NCI-H2171 treated with DMSO at 0.1 percent for 48 hours (cell line): ENCODE measurements at regions not wholly inside any gene's neighbourhood (a gene's known extent, or its start where the extent isn't known, plus 50 kb on each side); places are given as distances from the start of the nearest gene placed in this dataset.

ENCODE experiments used
- DNase-seq: peaks from one replicate; lab custom pipeline; 2025; lab: John Stamatoyannopoulos, UW

DNA sequence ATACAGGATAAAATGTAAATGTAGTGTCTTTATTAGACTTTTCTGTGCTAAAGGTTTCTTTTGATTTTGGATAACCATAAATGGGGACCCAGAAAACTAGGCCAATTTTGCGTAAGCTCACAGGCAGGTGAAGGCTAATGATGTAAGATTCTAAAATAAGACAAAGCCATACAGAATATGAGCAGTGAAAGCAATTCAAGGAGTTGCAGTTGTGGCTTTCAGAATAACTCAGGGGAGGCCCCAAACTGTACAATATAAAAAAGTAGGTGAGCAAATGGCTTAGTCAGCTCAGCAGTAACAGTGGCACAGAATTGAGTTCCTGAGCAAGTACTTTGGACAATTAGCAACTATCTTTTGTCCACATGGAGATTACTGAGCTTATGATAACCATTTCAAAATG lies 81.7 kb upstream of the NRP1 start:
- DNase-seq = no peak

GRCh38 chr10:33414841-33415240 lies 80.4 kb upstream of the NRP1 start:
- no peak for DNase-seq

- no peak for DNase-seq
Measured at GRCh38 chr10:33412653-33413361, 78.3 kb upstream of the NRP1 start.

- no peak for DNase-seq
Measured at GRCh38 chr10:33412241-33412640, 77.8 kb upstream of the NRP1 start.

DNA sequence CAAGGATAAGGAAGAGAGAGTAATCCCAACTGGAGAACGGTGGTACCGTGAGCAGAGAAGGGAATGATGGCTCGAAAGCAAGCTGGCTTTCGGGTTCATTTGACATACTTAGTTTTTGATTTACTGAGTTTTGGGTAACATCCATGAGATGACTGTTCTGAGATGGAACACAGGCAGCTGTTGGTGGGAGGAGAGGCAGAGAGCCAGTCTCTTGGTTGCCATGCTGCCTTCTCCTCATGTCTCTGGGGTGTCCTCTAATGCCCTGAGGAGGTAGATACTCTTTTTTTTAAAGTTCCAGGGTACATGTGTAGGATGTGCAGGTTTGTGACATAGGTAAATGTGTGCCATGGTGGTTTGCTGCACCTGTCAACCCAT lies 76.4 kb upstream of the NRP1 start:
- DNase-seq = no peak

DNA sequence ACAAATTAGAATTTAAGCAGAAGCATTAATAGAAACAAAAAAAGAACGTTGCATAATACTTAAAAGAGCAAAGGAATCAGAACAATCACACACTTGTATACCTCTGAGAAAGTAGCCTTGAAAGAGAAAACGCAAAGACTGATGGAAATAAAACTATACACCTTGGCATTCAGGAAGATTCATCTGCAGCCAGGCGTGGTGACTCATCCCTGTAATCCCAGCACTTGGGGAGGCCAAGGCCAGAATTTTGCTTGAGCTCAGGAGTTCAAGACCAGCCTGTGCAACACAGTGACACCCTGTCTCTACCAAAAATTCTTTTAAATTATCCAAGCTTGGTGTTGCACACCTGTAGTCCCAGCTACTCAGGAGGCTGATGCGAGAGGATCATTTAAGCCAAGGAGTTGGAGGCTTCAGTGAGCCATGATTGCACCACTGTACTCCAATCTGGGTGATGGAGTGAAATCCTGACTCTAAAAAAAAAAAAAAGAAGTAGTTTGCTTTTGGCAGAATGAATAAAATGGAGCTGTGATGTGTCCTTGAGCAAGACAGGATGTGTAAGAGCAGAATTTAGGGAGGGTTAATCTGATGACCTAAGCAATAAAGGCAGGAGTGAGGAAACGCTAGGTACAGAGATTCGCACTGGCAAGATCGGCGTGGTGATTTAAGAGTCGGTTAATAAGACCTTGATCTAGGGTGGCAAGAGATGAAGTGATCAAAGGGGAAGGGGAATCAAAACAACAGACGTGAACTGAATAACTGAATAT lies 75.8 kb upstream of the NRP1 start:
- DNase-seq = no peak

- DNase-seq = no peak
Measured at GRCh38 chr10:33406596-33406995, 72.1 kb upstream of the NRP1 start.

DNA sequence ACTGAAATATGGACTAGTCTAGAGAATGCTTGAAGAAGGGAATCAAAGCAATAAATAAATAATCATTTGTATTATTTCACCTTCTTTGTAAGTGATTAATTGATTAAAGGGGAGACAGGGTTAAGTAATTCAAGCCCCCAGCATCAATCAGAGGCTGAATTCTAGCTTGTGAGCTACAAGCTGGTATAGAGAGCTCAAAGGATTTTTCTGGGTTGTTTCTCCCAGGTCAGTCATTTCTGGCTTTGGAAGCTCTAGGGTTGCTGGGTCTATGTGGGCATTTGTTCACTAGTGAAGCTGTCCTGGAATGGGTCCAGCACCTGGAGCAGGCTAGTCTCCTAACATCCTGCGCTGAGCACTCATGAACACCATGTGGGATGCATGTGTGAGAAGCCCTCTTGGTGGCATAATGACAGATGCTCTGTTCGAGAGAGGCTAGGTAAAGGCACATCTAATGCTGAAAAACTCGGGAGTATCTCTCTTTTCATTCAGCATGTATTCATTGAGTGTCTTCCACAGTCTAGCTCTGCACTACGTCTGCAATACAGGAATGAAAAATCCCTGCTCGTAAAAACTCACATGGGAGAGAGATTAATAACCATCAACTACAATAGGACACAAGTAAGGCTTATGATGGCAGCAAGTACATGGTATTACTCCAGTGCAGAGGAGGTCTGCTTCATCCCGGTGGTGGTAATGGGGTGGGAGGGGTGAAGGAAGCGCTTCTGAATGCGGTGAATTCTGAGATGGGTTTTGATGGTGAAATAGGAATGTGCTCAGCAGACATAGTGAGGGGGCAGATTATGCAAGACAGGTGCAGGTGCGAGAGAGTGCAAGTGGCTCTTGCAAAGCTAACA lies 68.0 kb upstream of the NRP1 start:
- DNase-seq = no peak

DNA sequence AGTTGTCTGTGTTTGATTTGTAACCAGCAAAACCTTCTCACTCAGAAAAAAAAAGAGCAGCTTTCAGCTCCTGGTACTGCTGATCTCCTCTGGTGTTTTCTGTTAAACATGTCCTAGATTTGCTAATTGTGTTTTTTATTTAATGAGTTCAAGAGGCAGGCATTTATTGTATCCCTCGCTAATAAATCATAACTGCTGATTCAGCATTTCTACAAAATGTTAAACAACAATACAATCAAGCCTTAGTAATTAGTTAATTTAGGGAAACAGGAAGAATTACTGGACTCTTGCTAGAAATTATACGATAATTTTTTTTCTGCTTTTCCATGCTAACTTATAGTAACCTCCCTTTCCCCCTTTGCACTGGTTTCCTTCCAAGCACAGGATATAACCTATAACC lies 66.8 kb upstream of the NRP1 start:
- no peak for DNase-seq

DNA sequence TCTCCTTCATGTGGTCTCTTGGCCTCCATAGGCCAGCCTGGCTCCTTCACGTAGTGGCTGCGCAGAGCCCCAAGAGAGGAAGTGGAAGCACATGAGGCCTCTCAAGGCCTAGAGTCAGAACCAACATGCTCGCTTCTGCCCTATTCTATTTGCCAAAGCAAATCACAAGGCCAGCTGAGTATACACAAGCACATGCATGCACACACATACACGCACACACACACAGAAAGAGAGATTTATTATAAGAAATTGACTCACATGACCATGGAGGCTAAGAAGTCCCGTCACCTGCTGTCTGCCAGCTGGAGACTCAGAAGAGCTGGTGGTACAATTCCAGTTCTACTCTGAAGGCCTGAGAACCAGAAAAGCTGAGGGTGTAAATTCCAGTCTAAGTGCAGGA lies 64.3 kb upstream of the NRP1 start:
- DNase-seq = no peak

- no peak for DNase-seq
Measured at GRCh38 chr10:33396938-33397337, 62.5 kb upstream of the NRP1 start.

- no peak for DNase-seq
Measured at GRCh38 chr10:33396279-33396678, 61.8 kb upstream of the NRP1 start.

- no peak for DNase-seq
Measured at GRCh38 chr10:33395201-33395600, 60.7 kb upstream of the NRP1 start.

- no peak for DNase-seq
Measured at GRCh38 chr10:33392706-33393105, 58.2 kb upstream of the NRP1 start.

DNA sequence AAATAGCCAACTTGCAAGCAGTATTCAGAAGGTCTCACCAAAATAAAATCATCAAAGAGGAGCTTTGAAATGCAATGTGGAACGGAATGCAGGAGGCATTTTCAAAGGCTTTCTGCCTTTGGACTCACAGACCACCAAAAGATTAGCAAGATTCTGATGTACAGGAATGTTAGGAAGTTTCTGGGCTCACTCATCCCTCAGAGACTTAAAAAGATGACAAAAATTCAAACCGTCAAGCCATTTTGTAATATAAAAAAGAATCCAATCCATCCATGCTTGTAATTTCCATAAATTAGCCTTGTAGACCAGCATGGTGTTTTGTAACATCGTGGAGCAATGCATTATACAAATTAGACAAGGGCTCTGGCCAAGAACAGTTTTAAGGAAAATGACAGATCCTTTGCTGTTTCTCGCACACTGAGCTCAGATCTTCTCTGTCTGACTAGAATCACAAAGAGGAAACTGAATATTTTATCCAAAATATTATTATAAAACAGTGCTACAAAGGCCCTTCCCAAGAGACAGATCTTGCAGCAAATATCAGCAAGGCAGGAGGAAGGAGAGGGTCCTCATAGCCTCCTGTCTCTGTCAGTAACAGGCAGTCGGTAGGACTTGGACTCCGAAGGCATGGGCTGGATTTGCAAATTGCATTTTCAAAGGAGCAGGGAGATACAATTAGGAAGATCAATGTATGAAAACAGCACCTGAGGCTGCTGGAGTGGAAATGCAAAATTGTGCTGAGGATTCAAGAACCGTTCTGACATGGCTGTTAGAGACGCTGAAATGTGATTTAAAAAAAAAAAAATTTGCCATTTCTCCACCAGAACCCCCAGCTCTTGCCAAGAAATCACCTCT lies 57.4 kb upstream of the NRP1 start:
- DNase-seq = no peak

DNA sequence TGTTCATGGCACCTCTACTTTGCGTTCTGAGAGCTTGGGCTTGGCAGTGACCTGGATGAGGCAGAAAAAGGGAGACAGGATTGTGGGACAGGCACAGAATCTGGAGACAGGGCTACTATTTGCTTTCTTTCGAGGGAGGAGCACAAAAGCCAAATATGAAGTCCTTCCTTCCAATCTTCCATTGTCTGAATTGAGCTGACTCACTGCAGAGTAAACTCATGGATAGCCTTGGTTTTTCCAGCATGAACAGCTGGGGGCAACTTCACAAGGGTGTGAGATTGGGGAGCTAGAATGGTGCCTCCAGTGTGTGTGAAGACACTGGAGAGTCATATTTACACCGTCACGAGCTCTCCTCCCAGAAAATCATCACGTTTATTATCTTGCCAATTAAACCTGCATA lies 55.6 kb upstream of the NRP1 start:
- DNase-seq = no peak

GRCh38 chr10:33388785-33389184 lies 54.3 kb upstream of the NRP1 start:
- DNase-seq = no peak

DNA sequence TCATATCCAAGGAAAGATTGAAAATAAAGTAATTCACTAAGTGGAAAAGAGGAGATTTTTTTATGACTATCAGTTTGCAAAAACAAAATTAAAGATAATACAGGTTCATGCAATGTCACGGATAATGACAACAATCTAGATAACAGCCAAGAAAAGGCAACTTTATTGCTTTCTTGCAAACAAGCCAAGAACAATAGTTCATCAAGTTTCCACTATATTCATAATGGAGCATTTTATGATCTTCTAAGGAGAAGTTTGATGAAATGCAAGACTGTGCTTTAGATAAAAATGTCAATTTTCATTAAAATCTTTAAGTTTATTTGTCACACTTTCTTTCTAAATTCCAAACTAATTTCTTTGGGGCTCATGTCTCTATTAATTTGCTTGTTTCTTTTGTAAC lies 53.9 kb upstream of the NRP1 start:
- no peak for DNase-seq

DNA sequence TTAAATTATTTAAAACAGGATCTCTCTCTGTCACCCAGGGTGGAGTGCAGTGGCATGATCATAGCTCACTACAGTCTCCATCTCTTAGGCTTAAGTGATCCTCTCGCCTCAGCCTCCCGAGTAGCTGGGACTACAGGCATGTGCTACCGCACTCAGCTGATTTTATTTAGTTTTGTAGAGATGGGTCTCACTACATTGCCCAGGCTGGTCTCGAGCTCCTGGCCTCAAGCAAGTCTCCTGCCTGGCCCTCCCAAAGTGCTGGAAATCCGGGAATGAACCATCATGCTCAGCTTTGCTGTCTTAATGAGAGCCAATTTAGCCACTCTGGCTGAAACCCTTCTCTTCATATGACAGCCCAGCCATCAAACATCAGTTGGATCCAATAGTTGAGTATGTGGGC lies 53.3 kb upstream of the NRP1 start:
- no peak for DNase-seq

DNA sequence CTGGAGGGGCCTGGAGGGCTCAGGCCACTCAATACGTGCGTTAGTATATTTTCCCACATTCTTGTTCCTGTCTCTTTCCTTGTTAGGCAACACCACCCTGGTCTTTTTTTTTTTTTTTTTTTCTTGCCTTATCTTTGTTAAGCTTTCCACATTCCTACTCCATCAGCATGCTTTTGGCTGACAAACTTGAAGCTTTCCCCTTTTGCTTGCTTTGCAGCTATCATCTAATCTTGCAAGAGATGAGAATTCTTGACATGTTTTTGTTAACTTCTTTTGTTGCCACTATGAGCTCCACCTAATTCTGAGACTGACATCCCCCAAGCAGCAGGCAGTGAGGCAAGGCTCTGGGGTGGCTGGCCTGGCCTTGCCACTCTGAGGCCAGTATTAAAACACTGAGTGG lies 52.5 kb upstream of the NRP1 start:
- no peak for DNase-seq

DNA sequence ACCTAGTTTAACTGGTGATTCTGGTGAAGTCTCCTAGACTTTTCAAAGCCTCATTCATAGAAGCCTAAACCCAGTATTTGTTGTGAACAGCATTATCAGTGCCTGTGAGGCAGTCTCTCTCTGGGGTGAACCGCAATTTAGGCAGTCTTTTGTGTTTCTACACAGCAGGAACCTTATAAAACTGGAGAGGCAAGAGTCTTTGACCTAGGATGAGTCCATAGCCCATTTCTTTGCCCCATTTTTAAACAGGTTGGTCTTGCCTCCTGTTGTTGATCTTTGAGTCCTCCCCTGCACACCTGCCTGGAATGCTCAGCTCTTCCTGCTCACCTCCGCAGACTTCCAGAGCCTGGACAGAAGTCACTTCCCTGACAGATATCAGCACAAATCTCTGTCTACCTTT lies 51.2 kb upstream of the NRP1 start:
- DNase-seq = no peak

DNA sequence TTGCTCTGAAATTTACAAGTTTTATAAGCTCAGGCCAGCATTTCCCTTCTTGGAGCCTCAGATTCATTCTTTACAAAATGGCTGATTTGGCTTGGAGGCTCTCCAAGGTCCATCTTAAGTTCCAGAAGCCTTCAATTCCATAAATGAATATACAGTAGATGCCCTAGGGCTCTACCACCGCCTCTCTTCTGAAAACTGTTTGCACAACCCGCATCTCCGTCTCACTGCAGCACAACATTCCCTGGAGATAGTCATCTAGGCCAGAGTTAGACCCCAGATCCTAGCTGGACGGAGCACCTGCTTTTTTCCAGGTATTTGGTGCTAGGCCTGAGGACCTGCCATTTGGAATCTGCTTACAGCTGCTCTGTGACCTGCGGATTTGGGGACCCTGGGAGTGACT lies 50.5 kb upstream of the NRP1 start:
- no peak for DNase-seq
